GM12891 (cell line): ENCODE measurements at regions not wholly inside any gene's neighbourhood (a gene's known extent, or its start where the extent isn't known, plus 50 kb on each side); places are given as distances from the start of the nearest gene placed in this dataset.

ENCODE experiments used
- DNase-seq: peaks from one replicate; pipeline ENCODE4 v3.0.0; 2011; ENCODE audit warnings: low spot score; ENCODE audit not compliant: insufficient read length
- FAIRE-seq: peaks from 2 replicates; lab custom pipeline; 2011; peaks lifted over from hg19 to GRCh38; lab: Jason Lieb, UNC
- PAX5 ChIP-seq: IDR thresholded peaks from 2 replicates; pipeline ENCODE4 v1.6.1; 2011; ENCODE audit warnings: low read length, moderate library complexity, mild to moderate bottlenecking; ENCODE audit not compliant: insufficient read depth, severe bottlenecking
- POLR2A ChIP-seq: IDR thresholded peaks from 2 replicates; pipeline ENCODE4 v1.6.1; 2011; ENCODE audit warnings: low read depth, low read length, control low read depth
- POLR2AphosphoS5 ChIP-seq: IDR thresholded peaks from 2 replicates; pipeline ENCODE4 v1.6.1; 2011; ENCODE audit warnings: low read depth, low read length, control low read depth
- POU2F2 ChIP-seq: IDR thresholded peaks from 2 replicates; pipeline ENCODE4 v1.6.1; 2011; ENCODE audit warnings: low read depth, mild to moderate bottlenecking, control low read depth, low read length, moderate library complexity
- SPI1 ChIP-seq: IDR thresholded peaks from 2 replicates; pipeline ENCODE4 v1.6.1; 2011; ENCODE audit warnings: low read depth, low read length, control low read depth
- TAF1 ChIP-seq: IDR thresholded peaks from 2 replicates; pipeline ENCODE4 v1.6.1; 2011; ENCODE audit warnings: low read depth, low read length, control low read depth

- TF ChIP-seq SPI1: no peak
- no peak for TF ChIP-seq PAX5
- TF ChIP-seq TAF1: no peak
- no peak for TF ChIP-seq POLR2AphosphoS5
- TF ChIP-seq POLR2A: no peak
- no peak for TF ChIP-seq POU2F2
- DNase-seq: no peak
- no peak for FAIRE-seq
Measured at GRCh38 chr11:17157761-17158160, 50.0 kb downstream of the PIK3C2A start.

- FAIRE-seq (no peak), DNase-seq (no peak)
- TF ChIP-seq TAF1 (no peak), SPI1 (no peak), POU2F2 (no peak), POLR2AphosphoS5 (no peak), PAX5 (no peak), POLR2A (no peak)
Measured at GRCh38 chr11:17156283-17156682, 51.5 kb downstream of the PIK3C2A start.

- peak; percentile 50 for FAIRE-seq
- no peak for DNase-seq
- TF ChIP-seq SPI1: peak; percentile 45; the same call in 1 of the 2 replicates
- TF ChIP-seq POLR2A: no peak
Measured at GRCh38 chr11:17154409-17155159, 53.2 kb downstream of the PIK3C2A start.

DNA sequence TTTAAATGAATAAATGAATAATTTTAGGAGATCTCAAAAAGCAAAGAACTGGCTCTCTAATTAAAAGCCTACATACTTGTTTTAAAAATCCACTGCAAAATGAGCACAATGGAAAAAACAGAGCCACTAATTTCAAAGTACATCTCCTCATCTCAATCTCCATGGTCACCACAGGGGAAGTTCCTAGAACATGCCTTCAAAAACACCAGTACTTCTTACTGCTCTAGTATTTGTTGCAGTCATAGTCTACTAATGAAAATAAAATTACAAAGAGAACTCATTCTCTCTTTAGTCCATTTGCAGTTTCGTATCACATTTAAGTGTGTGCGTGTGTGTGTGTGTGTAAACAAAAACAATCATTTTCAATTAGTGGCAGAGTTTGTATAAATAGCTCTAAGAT is 54.0 kb downstream of the PIK3C2A start:
- DNase-seq (no peak), FAIRE-seq (peak; percentile 28)
- TF ChIP-seq TAF1 (no peak), POLR2AphosphoS5 (no peak), SPI1 (no peak), POLR2A (no peak), PAX5 (no peak), POU2F2 (no peak)

- FAIRE-seq: no peak
- TF ChIP-seq TAF1 (no peak), POLR2AphosphoS5 (no peak), POLR2A (no peak), SPI1 (no peak), PAX5 (no peak), POU2F2 (no peak)
Measured at GRCh38 chr11:17152306-17152705, 55.5 kb downstream of the PIK3C2A start.

GRCh38 chr11:17150521-17150920 is 57.3 kb downstream of the PIK3C2A start:
- TF ChIP-seq TAF1: no peak
- no peak for TF ChIP-seq SPI1
- no peak for TF ChIP-seq POLR2A
- TF ChIP-seq POU2F2: no peak
- TF ChIP-seq POLR2AphosphoS5: no peak
- no peak for TF ChIP-seq PAX5
- FAIRE-seq: no peak
- DNase-seq: no peak

More at GRCh38 chr11:17152306-17152705, 55.5 kb downstream of the PIK3C2A start:
- DNase-seq: no peak

- DNase-seq (no peak), FAIRE-seq (no peak)
- TF ChIP-seq PAX5: no peak
- TF ChIP-seq TAF1: no peak
- no peak for TF ChIP-seq POU2F2
- TF ChIP-seq POLR2AphosphoS5: no peak
- no peak for TF ChIP-seq POLR2A
- TF ChIP-seq SPI1: no peak
Measured at GRCh38 chr11:17148536-17148935, 59.2 kb downstream of the PIK3C2A start.

GRCh38 chr11:17145972-17146371 is 61.8 kb downstream of the PIK3C2A start:
- DNase-seq (no peak), FAIRE-seq (no peak)
- TF ChIP-seq TAF1 (no peak), PAX5 (no peak), POLR2A (no peak), SPI1 (no peak), POLR2AphosphoS5 (no peak), POU2F2 (no peak)

DNA sequence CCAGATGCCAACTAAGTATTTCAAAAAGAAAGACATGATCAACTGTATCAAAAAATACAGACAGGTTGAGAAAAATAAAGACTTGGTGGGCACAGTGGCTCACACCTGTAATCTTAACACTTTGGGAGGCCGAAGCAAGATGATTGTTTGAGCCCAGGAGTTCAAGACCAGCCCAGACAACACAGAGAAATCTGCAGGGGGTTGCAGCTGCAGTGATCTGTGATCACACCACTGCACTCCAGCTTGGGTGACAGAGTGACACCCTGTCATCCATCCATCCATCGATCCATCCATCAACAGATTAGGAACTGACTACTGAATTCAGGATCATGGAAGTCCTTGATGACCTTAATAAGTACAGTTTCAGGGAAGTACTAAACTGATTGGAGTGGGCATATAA is 65.0 kb upstream of the RPS13 start:
- DNase-seq (no peak), FAIRE-seq (no peak)
- TF ChIP-seq TAF1 (no peak), POU2F2 (no peak), PAX5 (no peak), SPI1 (no peak), POLR2AphosphoS5 (no peak), POLR2A (no peak)

GRCh38 chr11:17141156-17141555 is 63.7 kb upstream of the RPS13 start:
- no peak for DNase-seq
- no peak for FAIRE-seq
- no peak for TF ChIP-seq PAX5
- no peak for TF ChIP-seq SPI1
- no peak for TF ChIP-seq POLR2AphosphoS5
- TF ChIP-seq TAF1: no peak
- no peak for TF ChIP-seq POLR2A
- TF ChIP-seq POU2F2: no peak
